Upper lobe of right lung (tissue), 1 donor: ENCODE measurements at regions not wholly inside any gene's neighbourhood (a gene's known extent, or its start where the extent isn't known, plus 50 kb on each side); places are given as distances from the start of the nearest gene placed in this dataset.

Experiments used
- ATAC-seq: fragments of 200-7000 bp; cut with Tn5 transposase; one replicate; pipeline ENCODE4 v1.9.1; 2020; ENCODE audit warnings: mild to moderate bottlenecking, moderate library complexity
- DNase-seq: peaks from one replicate; pipeline ENCODE4 v3.0.0-alpha.2; 2020
- H3K27ac ChIP-seq: fragments of 200-600 bp; one replicate; pipeline ENCODE4 v1.8.0; 2022
- H3K27me3 ChIP-seq: fragments of 200-600 bp; one replicate; pipeline ENCODE4 v1.8.0; 2022; ENCODE audit warnings: mild to moderate bottlenecking
- H3K36me3 ChIP-seq: fragments of 200-600 bp; one replicate; pipeline ENCODE4 v1.8.0; 2022
- H3K4me1 ChIP-seq: fragments of 200-600 bp; one replicate; pipeline ENCODE4 v1.8.0; 2022
- H3K4me3 ChIP-seq: fragments of 200-600 bp; one replicate; pipeline ENCODE4 v1.8.0; 2022; ENCODE audit warnings: mild to moderate bottlenecking
- H3K9me3 ChIP-seq: fragments of 200-600 bp; one replicate; pipeline ENCODE4 v1.8.0; 2022
- CTCF ChIP-seq: fragments of 200-600 bp; IDR thresholded peaks from one replicate; pipeline ENCODE4 v1.8.0; 2022; ENCODE audit warnings: antibody characterized with exemption
- intact Hi-C: fragments of 100-400 bp; cut with DNase I; formaldehyde crosslinking; loops from one replicate; pipeline ENCODE4 v1.11.0; 2022
- donor health status: DM: no; HTN: yes; CAD: no; lungs with severe emphysema.

- Histone ChIP-seq H3K36me3 (no peaks in the 10 kb centered on the region), H3K27ac (no peak overlapping the region), H3K4me3 (no peak overlapping the region), H3K4me1 (no peaks in the 10 kb centered on the region), H3K9me3 (no peaks in the 10 kb centered on the region), H3K27me3 (no peaks in the 10 kb centered on the region)
- no peak for TF ChIP-seq CTCF
- ATAC-seq (no peak), DNase-seq (no peak)
- intact Hi-C loops: no loop called here
Observed at GRCh38 chr6:141000917-141001316, 1131.8 kb upstream of the GJE1 start.

GRCh38 chr6:140993515-140993914 lies 1139.2 kb upstream of the GJE1 start:
- Histone ChIP-seq H3K4me3 (no peak overlapping the region), H3K36me3 (no peaks in the 10 kb centered on the region), H3K9me3 (no peaks in the 10 kb centered on the region), H3K27ac (no peak overlapping the region), H3K27me3 (no peaks in the 10 kb centered on the region), H3K4me1 (no peaks in the 10 kb centered on the region)
- intact Hi-C loops: no loop called here
- no peak for DNase-seq
- TF ChIP-seq CTCF: no peak
- ATAC-seq: no peak

DNA sequence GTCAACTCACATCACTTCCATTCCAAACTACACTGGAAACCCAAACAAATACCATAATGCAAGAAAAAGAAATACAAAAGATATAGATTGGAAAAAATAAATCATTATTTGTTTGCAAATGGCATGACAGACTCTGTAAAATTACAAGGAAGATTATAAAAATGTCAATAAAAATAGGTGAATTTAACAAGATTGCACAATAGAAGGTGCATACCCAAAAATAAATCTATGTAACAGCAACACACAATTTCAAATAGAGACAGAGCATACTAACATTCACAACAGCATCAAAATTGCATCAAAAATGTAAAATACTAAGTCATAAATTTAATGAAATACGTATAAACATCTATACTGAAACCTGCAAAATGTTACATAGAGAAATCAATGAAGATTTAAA lies 1140.0 kb upstream of the GJE1 start:
- ATAC-seq: no peak

DNA sequence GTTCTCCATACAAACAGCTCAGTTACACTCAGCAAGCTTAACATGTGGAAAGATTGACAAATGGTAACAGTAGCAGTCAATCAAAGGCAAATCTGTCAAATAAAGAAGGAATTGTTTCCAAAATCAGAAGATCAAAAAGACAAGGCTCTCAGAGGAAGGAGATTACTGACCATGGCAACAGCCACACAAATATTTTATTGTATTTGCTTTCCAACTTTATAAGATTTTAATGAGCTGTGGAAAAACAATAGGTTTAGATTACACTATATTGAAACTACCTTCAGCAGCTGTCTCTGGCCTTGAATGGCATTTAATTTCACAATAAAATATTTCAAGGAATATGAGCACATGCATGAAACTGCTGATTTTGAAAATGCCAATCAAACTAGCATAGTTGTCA lies 1143.9 kb upstream of the GJE1 start:
- Histone ChIP-seq H3K36me3 (no peaks in the 10 kb centered on the region), H3K9me3 (no peaks in the 10 kb centered on the region), H3K27ac (no peak overlapping the region), H3K4me3 (no peak overlapping the region), H3K27me3 (no peaks in the 10 kb centered on the region), H3K4me1 (no peaks in the 10 kb centered on the region)
- DNase-seq (no peak), ATAC-seq (no peak)
- intact Hi-C loops: no loop called here
- no peak for TF ChIP-seq CTCF

More for the DNA sequence above, 1140.0 kb upstream of the GJE1 start:
- H3K4me1 ChIP-seq: no peaks in the 10 kb centered on the region
- H3K9me3 ChIP-seq: no peaks in the 10 kb centered on the region
- no peaks in the 10 kb centered on the region for H3K36me3 ChIP-seq
- no peak overlapping the region for H3K27ac ChIP-seq
- DNase-seq: no peak
- no peaks in the 10 kb centered on the region for H3K27me3 ChIP-seq
- intact Hi-C loops: no loop called here
- no peak for TF ChIP-seq CTCF
- H3K4me3 ChIP-seq: no peak overlapping the region

- Histone ChIP-seq H3K36me3 (no peaks in the 10 kb centered on the region), H3K9me3 (no peaks in the 10 kb centered on the region), H3K27me3 (no peaks in the 10 kb centered on the region), H3K27ac (no peak overlapping the region), H3K4me1 (no peaks in the 10 kb centered on the region), H3K4me3 (no peak overlapping the region)
- DNase-seq: no peak
- intact Hi-C loops: no loop called here
- TF ChIP-seq CTCF: no peak
- no peak for ATAC-seq
Observed at GRCh38 chr6:140987364-140988155, 1145.2 kb upstream of the GJE1 start.
